PC-3 (cell line): ENCODE measurements at regions not wholly inside any gene's neighbourhood (a gene's known extent, or its start where the extent isn't known, plus 50 kb on each side); places are given as distances from the start of the nearest gene placed in this dataset.

Source experiments
- CTCF ChIP-seq: fragments of 300-600 bp; sonication (generic); conservative IDR thresholded peaks from 2 replicates; pipeline ENCODE4 v1.5.1; 2017; ENCODE audit warnings: antibody characterized with exemption, low read depth, mild to moderate bottlenecking, low read length
- EZH2 ChIP-seq: fragments of 300-600 bp; sonication (generic); IDR thresholded peaks from one replicate; pipeline ENCODE4 v1.6.1; 2017; ENCODE audit warnings: antibody characterized with exemption, mild to moderate bottlenecking, low read length; ENCODE audit not compliant: unreplicated experiment

DNA sequence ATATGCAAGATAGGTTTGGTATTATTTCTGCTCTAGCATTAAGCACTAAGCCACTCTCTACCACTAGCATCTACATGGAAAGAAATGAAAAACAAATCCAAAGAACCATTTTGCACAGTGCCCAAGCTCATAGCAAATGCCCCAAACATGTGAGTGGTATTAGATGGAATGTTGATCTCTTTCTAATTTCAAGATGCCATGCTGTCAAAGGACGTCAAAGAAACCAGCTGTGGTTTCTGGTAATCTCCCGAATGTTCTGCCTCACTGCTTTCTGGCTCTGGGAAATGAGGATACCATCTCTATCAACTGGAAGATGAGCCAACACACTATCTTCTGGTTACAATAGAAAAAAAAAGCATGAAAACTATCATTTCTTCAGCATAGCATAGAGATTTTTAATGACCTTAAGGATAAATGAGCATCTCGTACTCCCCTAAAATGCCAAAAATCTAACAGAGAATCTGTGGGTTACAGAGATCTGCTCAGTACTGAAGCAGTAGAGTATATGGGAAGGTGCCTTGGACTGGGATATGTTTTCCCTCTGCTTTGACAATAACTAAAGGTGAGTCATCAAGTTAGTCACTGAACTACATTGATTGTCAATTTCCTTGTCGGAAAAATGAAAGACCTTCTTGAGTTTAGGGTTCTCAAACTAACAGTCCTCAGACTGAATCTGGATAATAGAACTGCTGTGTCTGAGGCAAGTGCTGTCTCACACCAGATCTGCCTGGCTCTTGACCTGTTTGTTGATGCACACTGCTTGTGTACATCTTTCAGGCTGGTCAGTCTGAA is 244.8 kb upstream of the NCKAP5 start:
- TF ChIP-seq CTCF (no peak), EZH2 (no peak)
